ENCODE measurements at regions not wholly inside any gene's neighbourhood (a gene's known extent, or its start where the extent isn't known, plus 50 kb on each side); places are given as distances from the start of the nearest gene placed in this dataset.
"Not testable (repeated sequence)": the region's sequence is repeated elsewhere in the genome, so short reads cannot be mapped to it uniquely, and the experiment has no call there.

GRCh38 chr2:7430421-7430868, 513.2 kb downstream of the RNF144A start:
- DNase-seq = no peak

DNA sequence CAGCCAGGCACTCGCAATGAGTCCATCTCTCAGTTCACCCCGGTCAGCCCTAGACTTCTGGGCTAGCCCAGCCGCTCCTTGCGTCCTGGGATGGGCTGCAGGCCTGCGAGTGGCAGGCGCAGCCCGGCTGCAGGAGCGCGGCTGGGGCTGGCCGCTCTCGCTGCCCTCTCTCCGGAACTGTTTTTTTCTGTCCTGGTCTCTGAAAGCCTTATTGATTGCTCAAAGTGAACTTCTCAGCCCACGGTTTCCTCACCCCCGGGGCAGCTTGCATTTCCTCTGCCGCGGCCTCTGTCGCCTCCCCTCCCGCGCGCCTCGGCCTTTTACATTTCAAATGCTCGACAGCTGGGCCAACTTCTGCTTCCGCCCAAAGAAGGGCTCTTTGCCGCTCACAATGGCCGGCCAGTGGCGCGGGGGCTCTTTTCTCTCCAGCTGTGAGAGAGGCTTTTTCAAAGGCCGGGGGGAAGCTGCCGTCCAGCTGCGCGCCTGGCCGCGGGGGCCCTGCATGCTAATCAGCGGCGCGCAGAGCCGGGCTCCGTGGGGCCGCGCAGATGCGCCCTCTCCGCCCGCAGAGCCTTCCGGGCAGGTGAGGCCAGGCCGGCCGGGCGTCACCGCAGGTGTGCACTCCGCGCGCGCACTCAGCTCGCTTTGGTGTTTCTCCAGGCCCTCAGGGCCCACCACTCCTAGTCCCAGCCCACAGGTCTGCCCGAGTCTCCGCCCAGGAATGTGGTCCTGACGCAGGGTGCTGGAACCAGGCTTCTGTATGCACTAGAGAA, 513.8 kb downstream of the RNF144A start:
- peak in 4 of 14 donors; percentile 12 to 40 (median 27) for DNase-seq

GRCh38 chr2:7432436-7432835, 515.2 kb downstream of the RNF144A start:
- no peak for DNase-seq

DNA sequence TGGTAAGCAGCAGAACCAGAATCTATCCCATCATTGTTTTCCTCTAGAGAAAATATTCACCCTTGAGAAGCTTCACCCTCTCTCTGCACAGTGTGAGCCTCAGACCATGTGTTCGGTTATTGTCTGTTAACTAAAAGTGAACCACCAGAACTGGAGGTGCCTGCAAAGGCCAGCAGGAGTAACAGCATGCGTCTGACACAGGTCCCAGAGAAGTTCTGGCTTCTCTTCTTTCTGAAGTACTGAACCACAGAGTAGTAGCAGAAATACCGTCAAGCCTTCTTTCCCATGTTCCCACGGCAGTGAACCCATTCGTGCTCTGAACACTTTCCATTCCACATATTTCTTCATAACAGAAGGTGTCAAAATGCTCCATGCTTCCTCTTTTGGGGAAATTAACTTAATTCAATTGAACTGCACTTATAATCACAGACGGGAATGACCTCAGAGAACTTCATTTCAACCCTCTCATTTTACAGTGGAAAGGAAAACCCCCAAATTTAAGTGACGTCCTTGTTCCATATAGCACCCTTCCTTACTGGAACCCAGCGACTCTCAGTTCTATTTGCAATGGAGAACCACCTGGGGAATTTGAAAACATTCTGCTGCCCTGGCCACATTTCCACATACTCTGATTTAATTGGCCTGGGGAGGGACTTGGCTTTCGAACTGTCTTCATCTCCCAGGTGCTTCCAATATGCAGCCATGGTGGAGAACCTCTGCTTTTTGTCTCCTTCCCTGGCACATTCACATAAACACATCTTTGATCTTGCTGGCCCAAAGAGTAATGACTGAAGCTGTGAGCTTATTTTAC, 519.1 kb downstream of the RNF144A start:
- DNase-seq = peak in 1 of 14 donors; percentile 31

- DNase-seq = peak in 1 of 14 donors; percentile 40
These were observed 519.9 kb downstream of the RNF144A start for GRCh38 chr2:7437141-7437540.

GRCh38 chr2:7437716-7438632, 520.8 kb downstream of the RNF144A start:
- DNase-seq = no peak

DNA sequence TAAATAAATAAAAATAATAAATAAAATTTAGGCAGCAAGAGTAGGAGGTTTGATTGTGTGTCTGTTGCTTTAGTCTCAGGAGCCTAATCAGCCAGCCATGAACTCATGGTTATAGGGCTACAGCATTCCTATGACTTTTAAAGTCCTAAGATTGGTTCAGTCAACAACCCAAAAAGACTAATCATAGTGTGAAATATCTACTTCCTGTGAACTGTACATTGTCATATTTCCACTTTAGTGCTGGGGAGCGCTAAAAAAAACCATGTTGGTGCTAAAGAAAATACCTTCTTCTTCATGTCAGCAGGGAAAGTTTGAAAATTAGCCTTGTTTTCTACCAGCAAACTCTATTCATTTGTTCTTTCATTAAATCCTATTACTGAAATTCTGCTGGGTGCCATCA, 521.6 kb downstream of the RNF144A start:
- no peak for DNase-seq

- no peak for DNase-seq
These were observed 523.8 kb downstream of the RNF144A start for GRCh38 chr2:7440977-7441376.

- DNase-seq = not testable (repeated sequence)
These were observed 524.6 kb downstream of the RNF144A start for GRCh38 chr2:7441841-7442240.

DNA sequence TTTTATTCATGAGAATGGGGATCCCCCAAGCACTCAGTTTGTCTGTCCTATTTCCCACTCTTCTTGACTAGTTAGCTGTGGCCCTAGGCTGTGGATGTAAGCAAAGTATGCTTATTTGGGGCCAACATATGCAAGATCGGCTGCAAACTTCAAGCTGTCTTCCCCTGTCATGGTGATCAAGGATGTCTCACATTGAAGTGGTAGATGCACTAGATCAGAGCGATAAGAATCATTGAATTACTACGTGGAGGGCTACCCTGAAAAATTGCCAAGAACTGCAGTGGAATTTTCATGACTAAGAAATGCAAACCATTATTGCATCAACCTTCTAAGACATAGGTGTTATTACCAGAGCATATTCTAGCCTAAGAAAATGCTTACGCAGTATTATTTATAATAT, 527.4 kb downstream of the RNF144A start:
- DNase-seq = no peak

DNA sequence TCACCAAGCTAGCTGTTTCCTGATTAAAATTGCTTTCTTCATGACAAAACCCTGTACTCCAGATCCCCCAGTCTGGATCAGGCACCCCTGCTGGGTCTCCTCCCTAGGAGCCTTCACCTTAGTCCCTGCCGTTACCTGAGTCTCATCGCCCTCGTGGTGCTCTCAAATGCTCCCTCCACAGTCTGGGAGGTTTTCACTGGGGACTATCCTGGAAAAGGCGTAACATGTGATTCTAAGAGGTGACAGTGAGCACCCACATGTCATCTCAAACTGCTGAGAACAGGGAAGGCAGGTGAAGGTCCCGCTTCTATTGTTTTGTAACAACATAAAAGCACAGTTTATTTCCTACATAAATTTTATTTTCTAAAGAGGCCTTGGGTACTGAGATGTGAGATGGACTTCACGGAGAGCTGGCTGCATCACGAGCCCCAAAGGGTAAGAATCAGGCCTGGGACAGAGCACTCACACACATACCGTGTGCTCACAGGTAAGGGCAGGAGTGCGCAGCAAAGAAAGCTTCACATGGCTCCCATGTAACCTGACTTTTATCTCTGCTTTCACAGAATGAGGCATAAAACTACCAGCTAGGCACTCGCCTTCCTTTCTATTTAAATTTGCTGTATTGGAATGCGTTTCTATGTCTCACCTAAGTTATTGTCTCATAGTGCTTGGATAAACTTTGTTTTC, 531.5 kb downstream of the RNF144A start:
- DNase-seq = no peak

DNA sequence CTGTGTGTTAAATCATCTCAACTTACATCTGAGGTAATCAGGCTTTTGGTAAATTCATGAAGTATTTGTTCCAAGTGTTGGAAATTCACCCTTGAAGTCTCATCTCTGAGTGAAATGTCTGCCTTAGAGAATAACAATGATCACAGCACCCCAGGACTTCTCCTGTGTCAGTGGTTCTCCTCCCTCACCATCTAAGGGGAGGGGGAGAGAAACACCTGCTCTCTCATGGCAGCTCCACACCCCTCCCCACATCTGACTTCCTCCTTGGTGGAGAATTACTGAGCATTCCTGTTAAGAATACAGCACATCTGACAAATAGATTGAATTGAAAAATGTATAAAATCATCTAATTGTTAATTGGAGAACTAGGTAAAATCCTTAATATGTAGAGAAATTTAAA, 532.1 kb downstream of the RNF144A start:
- no peak for DNase-seq

DNA sequence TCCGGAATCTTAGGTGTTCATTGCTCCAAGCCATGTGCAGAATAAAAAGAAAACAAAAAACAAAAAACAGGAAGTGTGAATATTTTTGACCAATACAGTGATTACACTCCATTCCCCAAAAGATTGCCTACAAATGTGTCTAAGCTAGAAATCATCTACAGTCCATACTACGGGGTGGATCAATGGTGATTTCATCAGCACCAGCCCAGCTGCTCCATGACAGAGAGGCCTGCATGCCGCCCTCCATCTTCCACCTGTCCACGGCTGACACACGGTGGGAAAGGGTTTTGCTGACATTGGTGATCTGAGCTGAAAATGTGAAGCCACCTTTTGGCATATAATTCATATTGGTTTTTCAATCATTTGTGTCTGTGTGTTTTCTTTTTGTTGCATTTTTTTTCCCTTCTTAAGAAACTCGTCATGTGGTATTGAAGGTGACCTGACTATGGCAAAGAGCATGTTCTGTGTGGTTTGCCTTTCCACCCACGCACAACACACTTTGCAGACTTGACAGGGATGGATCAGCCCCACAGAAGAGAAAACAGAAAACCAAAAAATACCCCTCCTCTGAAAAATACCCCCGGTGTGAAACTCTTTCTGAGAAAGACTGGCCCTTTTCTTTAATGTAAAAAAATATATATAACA, 533.1 kb downstream of the RNF144A start:
- no peak for DNase-seq

DNA sequence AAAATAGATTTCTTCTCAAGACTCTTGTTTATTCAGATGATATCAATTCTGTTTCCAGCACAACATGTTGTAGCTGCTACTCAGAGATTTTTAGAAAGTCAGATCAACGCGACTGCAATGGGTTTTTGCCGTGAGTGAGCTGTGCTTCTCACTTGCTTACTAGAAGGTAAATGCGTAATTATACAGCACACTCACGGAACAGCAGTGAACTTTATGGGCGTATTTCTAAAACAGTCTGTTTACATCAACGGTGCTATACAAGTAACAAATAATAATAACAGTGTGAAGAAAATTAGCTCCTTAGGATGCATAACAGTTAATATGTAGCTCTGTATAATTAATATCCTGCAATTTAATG, 533.6 kb downstream of the RNF144A start:
- no peak for DNase-seq

- DNase-seq = no peak
These were observed 535.1 kb downstream of the RNF144A start for GRCh38 chr2:7452110-7452876.

- no peak for DNase-seq
These were observed 537.4 kb downstream of the RNF144A start for GRCh38 chr2:7454592-7454991.

DNA sequence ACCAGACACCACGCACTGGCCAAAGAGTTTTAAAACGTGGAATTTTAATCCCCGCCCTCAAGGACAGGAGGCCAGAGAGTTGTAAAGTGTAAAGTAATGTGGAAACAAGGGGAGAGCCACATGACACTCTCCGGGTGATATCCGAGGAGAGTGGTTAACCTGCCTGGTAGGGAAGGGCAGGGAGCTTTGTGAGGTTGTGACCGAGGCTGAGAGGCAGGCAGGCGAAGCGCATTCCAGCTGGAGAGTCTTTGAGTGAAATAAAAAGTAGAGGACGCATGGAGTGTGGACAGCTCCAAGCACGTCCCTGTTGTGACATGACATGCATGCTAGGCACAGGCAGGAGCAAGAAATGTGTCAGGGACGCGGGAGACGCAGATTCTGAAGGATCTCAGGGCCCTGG, 539.5 kb downstream of the RNF144A start:
- no peak for DNase-seq

GRCh38 chr2:7458066-7458465, 540.9 kb downstream of the RNF144A start:
- no peak for DNase-seq

DNA sequence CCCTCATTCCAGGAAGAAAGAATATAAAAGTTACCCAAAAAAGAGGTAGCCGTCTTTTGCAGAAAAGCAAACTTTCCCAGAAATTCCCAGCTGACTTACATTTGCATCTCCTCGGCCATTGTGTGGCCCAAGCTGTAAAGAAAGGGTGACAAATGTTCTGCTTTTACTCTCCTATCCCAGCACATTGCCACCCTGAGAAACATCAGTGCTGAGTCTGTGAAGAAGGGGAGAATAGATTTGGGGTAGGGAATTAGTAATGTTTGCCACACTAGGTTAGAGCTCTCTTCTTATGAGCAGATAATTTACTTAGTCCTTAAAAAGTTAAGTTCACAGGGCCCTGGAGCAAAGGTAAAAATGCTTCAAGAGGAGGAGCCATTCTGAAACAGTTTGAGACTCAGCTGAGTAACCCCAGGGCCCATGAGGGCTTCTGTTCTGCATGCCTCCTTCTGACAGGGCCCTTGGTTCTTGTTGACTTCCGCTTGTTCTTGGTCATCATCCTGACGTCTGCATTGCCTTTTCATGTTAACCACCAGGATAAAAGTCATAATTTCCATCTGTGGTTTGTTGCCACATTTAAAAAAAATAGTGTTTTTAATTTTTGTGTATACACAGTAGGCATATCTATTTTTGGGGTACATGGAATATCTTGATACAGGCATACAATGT, 550.7 kb downstream of the RNF144A start:
- no peak for DNase-seq

- no peak for DNase-seq
These were observed 551.2 kb downstream of the RNF144A start for GRCh38 chr2:7468448-7468828.
